HEK293 (cell line): ENCODE measurements at regions not wholly inside any gene's neighbourhood (a gene's known extent, or its start where the extent isn't known, plus 50 kb on each side); places are given as distances from the start of the nearest gene placed in this dataset.
"Not testable (repeated sequence)": the region's sequence is repeated elsewhere in the genome, so short reads cannot be mapped to it uniquely, and the experiment has no call there.

ENCODE experiments used
- CTCF ChIA-PET: fragments of 350-600 bp; formaldehyde crosslinking; extraction: SDS; loops from one replicate; lab custom pipeline; 2021; ENCODE audit warnings: antibody characterized with exemption; lab: Yijun Ruan, JAX
- POLR2A ChIA-PET: fragments of 300-600 bp; formaldehyde crosslinking; extraction: SDS; loops from one replicate; lab custom pipeline; 2020; ENCODE audit warnings: antibody characterized with exemption, inconsistent platforms; lab: Yijun Ruan, JAX
- H3K27ac ChIP-seq: fragments of 200-500 bp; sonication (Bioruptor generic); 2 replicates; pipeline ENCODE4 v1.5.1; 2014; ENCODE audit warnings: low read depth, low read length, control low read depth, inconsistent platforms; ENCODE audit errors: extremely low read depth
- H3K36me3 ChIP-seq, 2 experiments: fragments of 200-500 bp in 1 of 2; sonication (Bioruptor generic) in 1 of 2; 1 replicate in 1 of 2; 2 replicates in 1 of 2; pipeline ENCODE4 v1.5.1; 2014 to 2017; ENCODE audit warnings: inconsistent platforms in 2 of 2, low read length in 2 of 2; ENCODE audit not compliant: control insufficient read depth in 2 of 2, insufficient read depth in 1 of 2
- H3K4me1 ChIP-seq: fragments of 200-500 bp; sonication (Bioruptor generic); 2 replicates; pipeline ENCODE4 v1.5.1; 2014; ENCODE audit warnings: mild to moderate bottlenecking, low read length, inconsistent platforms; ENCODE audit not compliant: control insufficient read depth, insufficient read depth
- H3K4me3 ChIP-seq: 2 replicates; pipeline ENCODE4 v1.5.1; 2011; ENCODE audit warnings: low read depth, mild to moderate bottlenecking, control low read depth, low read length, moderate library complexity
- H3K9me3 ChIP-seq: fragments of 200-500 bp; sonication (Bioruptor generic); 2 replicates; pipeline ENCODE4 v1.5.1; 2014; ENCODE audit warnings: low read depth, low read length, inconsistent platforms; ENCODE audit not compliant: control insufficient read depth, insufficient read depth
- CTCF ChIP-seq: fragments of 450-650 bp; formaldehyde crosslinking; IDR thresholded peaks from 2 replicates; pipeline ENCODE4 v1.5.1; 2016; ENCODE audit warnings: missing biosample characterization, missing genetic modification characterization
- FEZF1 ChIP-seq: fragments of 450-650 bp; formaldehyde crosslinking; IDR thresholded peaks from 2 replicates; pipeline ENCODE4 v1.5.1; 2016; ENCODE audit warnings: missing biosample characterization, missing genetic modification characterization
- PRDM10 ChIP-seq: fragments of 450-650 bp; formaldehyde crosslinking; IDR thresholded peaks from 2 replicates; pipeline ENCODE4 v1.5.1; 2016; ENCODE audit warnings: missing biosample characterization, missing genetic modification characterization
- ZBTB17 ChIP-seq: fragments of 450-650 bp; formaldehyde crosslinking; IDR thresholded peaks from 2 replicates; pipeline ENCODE4 v1.5.1; 2016; ENCODE audit warnings: missing biosample characterization, missing genetic modification characterization
- ZBTB21 ChIP-seq: fragments of 450-650 bp; formaldehyde crosslinking; IDR thresholded peaks from 2 replicates; pipeline ENCODE4 v1.5.1; 2017; ENCODE audit warnings: missing biosample characterization, missing genetic modification characterization
- ZNF223 ChIP-seq: fragments of 450-650 bp; formaldehyde crosslinking; IDR thresholded peaks from 2 replicates; pipeline ENCODE4 v1.5.1; 2016; ENCODE audit warnings: missing biosample characterization, missing genetic modification characterization
- ZNF266 ChIP-seq: fragments of 450-650 bp; formaldehyde crosslinking; IDR thresholded peaks from 2 replicates; pipeline ENCODE4 v1.5.1; 2016; ENCODE audit warnings: missing biosample characterization, missing genetic modification characterization, low read depth
- ZNF600 ChIP-seq: fragments of 450-650 bp; formaldehyde crosslinking; IDR thresholded peaks from 2 replicates; pipeline ENCODE4 v1.5.1; 2016; ENCODE audit warnings: missing biosample characterization, missing genetic modification characterization
- ZNF654 ChIP-seq: fragments of 450-650 bp; formaldehyde crosslinking; IDR thresholded peaks from 2 replicates; pipeline ENCODE4 v1.5.1; 2016; ENCODE audit warnings: low read depth, missing biosample characterization, missing genetic modification characterization
- ZSCAN30 ChIP-seq: fragments of 450-650 bp; IDR thresholded peaks from 2 replicates; pipeline ENCODE4 v1.5.1; 2018; ENCODE audit warnings: missing biosample characterization, mild to moderate bottlenecking, missing genetic modification characterization, moderate library complexity

- POLR2A ChIA-PET, H3K4me1 ChIP-seq, H3K36me3 ChIP-seq, H3K4me3 ChIP-seq, H3K9me3 ChIP-seq, H3K27ac ChIP-seq: not testable (repeated sequence)
- TF ChIP-seq PRDM10 (tag by site-specific recombination) = peak; percentile 64
- TF ChIP-seq ZBTB21 (tag by site-specific recombination) = peak; percentile 50; the same call in 1 of the 2 replicates
- peak; percentile 55 for TF ChIP-seq ZNF654 (tag by site-specific recombination)
- TF ChIP-seq ZBTB17 (tag by site-specific recombination) = peak; percentile 59; the same call in 1 of the 2 replicates
- TF ChIP-seq FEZF1 (tag by site-specific recombination) = peak; percentile 34; the same call in 1 of the 2 replicates
- TF ChIP-seq CTCF (tag by site-specific recombination) = peak; percentile 45; the same call in 1 of the 2 replicates
- CTCF ChIA-PET = interaction anchor here (0.9 to 2.0 kb wide), 5 partner anchors 11 to 462 kb away, joined by 3 to 4 read pairs (median 4); no protein-coding TSS in a partner anchor
Measured at GRCh38 chr14:106006043-106006442, 479.7 kb downstream of the TMEM121 start.

GRCh38 chr14:106006716-106007115, 480.3 kb downstream of the TMEM121 start:
- H3K4me3 ChIP-seq = not testable (repeated sequence)

GRCh38 chr14:106010783-106011182, 484.4 kb downstream of the TMEM121 start:
- no peak overlapping the region for H3K27ac ChIP-seq
- ChIA-PET POLR2A (no interaction called here), CTCF (interaction anchor here (0.6 to 1.2 kb wide), 2 partner anchors 10 to 40 kb away, joined by 3 to 5 read pairs; no protein-coding TSS in a partner anchor)
- no peaks in the 10 kb centered on the region for H3K4me1 ChIP-seq
- H3K4me3 ChIP-seq = no peak overlapping the region
- H3K36me3 ChIP-seq = no peaks in the 10 kb centered on the region
- no peak for TF ChIP-seq ZNF266 (tag by site-specific recombination)
- TF ChIP-seq ZNF223 = no peak
- H3K9me3 ChIP-seq = no peaks in the 10 kb centered on the region

More at GRCh38 chr14:106006716-106007115, 480.3 kb downstream of the TMEM121 start:
- CTCF ChIA-PET = interaction anchor here (1.2 kb wide), 1 partner anchor 33 kb away, joined by 4 read pairs; no protein-coding TSS in a partner anchor
- H3K36me3 ChIP-seq, H3K27ac ChIP-seq, H3K4me1 ChIP-seq, POLR2A ChIA-PET, H3K9me3 ChIP-seq: not testable (repeated sequence)

GRCh38 chr14:106011631-106012360, 485.4 kb downstream of the TMEM121 start:
- H3K4me1 ChIP-seq, H3K27ac ChIP-seq, H3K9me3 ChIP-seq, H3K4me3 ChIP-seq, H3K36me3 ChIP-seq, POLR2A ChIA-PET: not testable (repeated sequence)
- CTCF ChIA-PET = interaction anchor here (0.6 to 1.5 kb wide), 5 partner anchors 10 to 57 kb away, joined by 3 to 6 read pairs (median 4); no protein-coding TSS in a partner anchor
- TF ChIP-seq ZNF654 (tag by site-specific recombination) (peak; percentile 67), ZNF600 (peak; percentile 64; the same call in 1 of the 2 replicates), ZSCAN30 (tag by site-specific recombination) (0 out of 2 replicates have a peak, but pooled peaks have one; percentile 46), CTCF (tag by site-specific recombination) (peak; percentile 67)

GRCh38 chr14:106012361-106012725, 486.0 kb downstream of the TMEM121 start:
- H3K4me1 ChIP-seq, H3K36me3 ChIP-seq, H3K27ac ChIP-seq, H3K4me3 ChIP-seq, POLR2A ChIA-PET, H3K9me3 ChIP-seq: not testable (repeated sequence)
- CTCF ChIA-PET = interaction anchor here (0.6 to 1.5 kb wide), 5 partner anchors 10 to 56 kb away, joined by 3 to 6 read pairs (median 4); no protein-coding TSS in a partner anchor
